Central memory CD8-positive, alpha-beta T cell (primary cell): ENCODE measurements at regions not wholly inside any gene's neighbourhood (a gene's known extent, or its start where the extent isn't known, plus 50 kb on each side); places are given as distances from the start of the nearest gene placed in this dataset.
"Not testable (repeated sequence)": the region's sequence is repeated elsewhere in the genome, so short reads cannot be mapped to it uniquely, and the experiment has no call there.

Experiments used
- ATAC-seq: fragments of 150-1000 bp; cut with Tn5 transposase; replicated peaks from 2 replicates; pipeline ENCODE4 v1.10.0; 2022; ENCODE audit warnings: mild to moderate bottlenecking, moderate FRiP score, moderate number of reproducible peaks; ENCODE audit not compliant: poor library complexity, severe bottlenecking; ENCODE audit errors: extremely low read depth
- DNase-seq, 2 donors: peaks; one replicate each; pipeline ENCODE4 v3.0.0; 2021; ENCODE audit warnings: low spot score in 2 of 2
- H3K27ac Mint-ChIP-seq: one replicate; pipeline ENCODE4 v1.8.0; 2022; ENCODE audit warnings: low read depth, mild to moderate bottlenecking, moderate library complexity, mixed read lengths
- H3K27me3 Mint-ChIP-seq: one replicate; pipeline ENCODE4 v1.8.0; 2022; ENCODE audit warnings: mixed read lengths
- H3K36me3 Mint-ChIP-seq: one replicate; pipeline ENCODE4 v1.8.0; 2022; ENCODE audit warnings: mild to moderate bottlenecking, moderate library complexity, mixed read lengths; ENCODE audit not compliant: insufficient read depth
- H3K4me1 Mint-ChIP-seq: one replicate; pipeline ENCODE4 v1.8.0; 2022; ENCODE audit warnings: mixed read lengths
- H3K4me3 Mint-ChIP-seq: one replicate; pipeline ENCODE4 v1.8.0; 2022; ENCODE audit warnings: mild to moderate bottlenecking, moderate library complexity, mixed read lengths
- H3K9me3 Mint-ChIP-seq: one replicate; pipeline ENCODE4 v1.8.0; 2022; ENCODE audit warnings: mixed read lengths

- ATAC-seq, result no peak
- DNase-seq, result no peak
- no peak overlapping the region for H3K27ac Mint-ChIP-seq
- no peaks in the 10 kb centered on the region for H3K27me3 Mint-ChIP-seq
- no peaks in the 10 kb centered on the region for H3K4me1 Mint-ChIP-seq
- no peak overlapping the region for H3K4me3 Mint-ChIP-seq
- H3K36me3 Mint-ChIP-seq, result no peaks in the 10 kb centered on the region
- peaks cover 16% of the 10 kb centered on the region for H3K9me3 Mint-ChIP-seq
Measured at GRCh38 chr5:104096451-104096850, 533.9 kb upstream of the NUDT12 start.

DNA sequence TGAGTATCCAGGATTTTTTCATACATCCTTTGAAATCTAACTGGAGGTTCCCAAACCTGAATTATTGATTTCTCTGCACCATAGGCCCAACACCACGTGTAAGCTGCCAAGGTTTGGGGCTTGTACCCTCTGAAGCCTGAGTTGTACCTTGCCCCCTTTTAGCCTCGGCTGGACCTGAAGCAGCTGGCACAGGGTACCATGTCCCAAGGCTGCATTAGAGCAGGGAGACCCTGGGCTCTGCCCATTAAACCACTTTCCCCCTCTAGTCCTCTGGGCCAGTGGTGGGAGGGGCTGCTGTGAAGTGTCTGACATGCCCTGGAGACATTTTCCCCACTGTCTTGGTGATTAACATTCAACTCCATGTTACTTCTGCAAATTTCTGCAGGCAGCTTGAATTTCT, 532.9 kb upstream of the NUDT12 start:
- no peak overlapping the region for H3K4me3 Mint-ChIP-seq
- H3K27me3 Mint-ChIP-seq, result no peaks in the 10 kb centered on the region
- no peaks in the 10 kb centered on the region for H3K4me1 Mint-ChIP-seq
- no peak for ATAC-seq
- no peak for DNase-seq
- H3K27ac Mint-ChIP-seq, result no peak overlapping the region
- H3K36me3 Mint-ChIP-seq, result no peaks in the 10 kb centered on the region
- H3K9me3 Mint-ChIP-seq, result peaks cover 16% of the 10 kb centered on the region

DNA sequence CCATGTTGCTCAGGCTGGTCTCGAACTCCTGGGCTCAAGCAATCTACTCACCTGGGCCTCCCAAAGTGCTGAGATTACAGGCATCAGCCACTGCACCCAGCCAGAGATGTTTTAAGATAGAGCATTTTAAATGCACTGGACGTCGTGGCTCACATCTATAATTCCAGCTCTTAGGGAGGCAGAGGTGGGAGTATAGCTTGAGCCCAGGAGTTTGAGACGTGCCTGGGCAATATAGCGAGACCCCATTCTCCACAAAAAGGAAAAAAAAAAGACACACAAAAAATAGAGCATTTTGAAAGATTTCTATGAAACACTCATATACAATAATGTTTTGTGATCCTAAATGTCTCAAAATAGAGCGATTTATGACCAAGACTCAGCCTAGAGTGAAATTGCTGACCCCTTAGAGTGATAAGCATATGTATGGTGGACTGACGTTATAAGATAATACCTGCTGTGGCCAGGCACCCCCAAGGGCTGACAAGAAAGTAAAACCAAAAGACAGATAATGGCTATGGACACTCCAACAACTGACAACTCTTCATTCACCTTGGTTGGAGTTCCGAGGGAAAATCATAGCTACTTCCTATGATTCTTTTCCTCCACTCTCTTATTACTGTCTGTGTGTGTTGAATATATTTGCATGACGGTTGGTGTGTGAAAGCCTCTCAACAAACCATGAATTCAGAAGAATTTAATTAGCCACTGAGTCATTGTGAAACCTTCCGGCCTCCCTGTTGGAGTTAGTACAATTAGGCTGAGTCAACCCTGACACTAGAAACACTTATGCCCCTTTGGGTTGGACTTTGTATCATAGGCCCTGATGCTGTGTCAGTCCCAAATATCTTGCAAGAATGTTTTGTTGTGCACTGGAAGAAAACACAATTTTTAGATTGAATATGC, 526.5 kb upstream of the NUDT12 start:
- Mint-ChIP-seq H3K4me3 (no peak overlapping the region), H3K36me3 (no peaks in the 10 kb centered on the region), H3K9me3 (no peaks in the 10 kb centered on the region), H3K27me3 (no peaks in the 10 kb centered on the region), H3K27ac (no peak overlapping the region), H3K4me1 (no peaks in the 10 kb centered on the region)
- ATAC-seq (no peak), DNase-seq (no peak)

DNA sequence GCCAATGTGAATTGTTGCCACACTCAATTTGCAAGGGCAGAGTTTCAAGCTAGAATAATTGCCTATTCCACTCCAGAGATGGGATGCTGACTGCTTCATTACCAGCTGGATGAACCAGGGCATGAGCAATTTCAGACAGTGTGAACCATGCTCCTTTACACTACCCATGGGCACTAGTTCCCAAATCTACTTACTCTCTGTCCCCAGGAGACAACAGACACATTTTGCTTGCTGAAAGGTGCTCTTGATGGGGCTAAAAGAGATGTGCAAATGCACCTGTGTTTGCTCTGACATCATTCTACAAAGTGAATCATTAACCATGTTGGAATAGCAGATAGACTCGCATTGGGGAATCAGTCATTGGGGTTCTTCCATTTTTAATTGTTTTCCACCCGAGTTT, 522.3 kb upstream of the NUDT12 start:
- no peaks in the 10 kb centered on the region for H3K27me3 Mint-ChIP-seq
- ATAC-seq (no peak), DNase-seq (no peak)
- H3K9me3 Mint-ChIP-seq, result peaks cover 12% of the 10 kb centered on the region
- H3K27ac Mint-ChIP-seq, result no peak overlapping the region
- no peaks in the 10 kb centered on the region for H3K4me1 Mint-ChIP-seq
- H3K36me3 Mint-ChIP-seq, result no peaks in the 10 kb centered on the region
- H3K4me3 Mint-ChIP-seq, result no peak overlapping the region

GRCh38 chr5:104082754-104083153, 520.2 kb upstream of the NUDT12 start:
- H3K9me3 Mint-ChIP-seq, result peaks cover 12% of the 10 kb centered on the region
- ATAC-seq (no peak), DNase-seq (no peak)
- no peak overlapping the region for H3K27ac Mint-ChIP-seq
- no peaks in the 10 kb centered on the region for H3K36me3 Mint-ChIP-seq
- no peaks in the 10 kb centered on the region for H3K27me3 Mint-ChIP-seq
- H3K4me3 Mint-ChIP-seq, result no peak overlapping the region
- H3K4me1 Mint-ChIP-seq, result no peaks in the 10 kb centered on the region

DNA sequence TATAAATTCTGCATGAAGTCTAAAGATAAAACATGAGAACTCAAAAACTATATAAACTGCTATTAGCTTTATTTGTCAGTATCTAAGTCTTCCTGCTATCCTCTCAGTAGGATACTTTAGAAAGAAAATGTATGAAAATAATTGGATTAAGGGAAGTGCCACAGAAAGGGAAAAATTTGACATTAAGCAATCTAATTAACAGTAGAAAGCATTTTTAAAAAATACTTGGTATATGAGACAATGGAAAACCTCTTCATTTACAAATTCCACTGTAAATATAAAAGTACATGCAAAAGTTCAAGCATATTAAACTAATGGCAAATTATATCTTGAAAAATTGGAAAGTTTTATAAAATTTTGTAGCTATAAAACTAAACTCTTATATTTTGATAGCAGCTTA, 518.6 kb upstream of the NUDT12 start:
- no peak overlapping the region for H3K27ac Mint-ChIP-seq
- peaks cover 12% of the 10 kb centered on the region for H3K9me3 Mint-ChIP-seq
- H3K27me3 Mint-ChIP-seq, result no peaks in the 10 kb centered on the region
- DNase-seq (no peak), ATAC-seq (no peak)
- no peaks in the 10 kb centered on the region for H3K4me1 Mint-ChIP-seq
- H3K36me3 Mint-ChIP-seq, result no peaks in the 10 kb centered on the region
- no peak overlapping the region for H3K4me3 Mint-ChIP-seq

- Mint-ChIP-seq H3K36me3 (no peaks in the 10 kb centered on the region), H3K27ac (no peak overlapping the region), H3K27me3 (no peaks in the 10 kb centered on the region), H3K4me1 (no peaks in the 10 kb centered on the region), H3K4me3 (no peak overlapping the region), H3K9me3 (peaks cover 12% of the 10 kb centered on the region)
- DNase-seq (no peak), ATAC-seq (no peak)
Measured at GRCh38 chr5:104080646-104081175, 518.1 kb upstream of the NUDT12 start.

DNA sequence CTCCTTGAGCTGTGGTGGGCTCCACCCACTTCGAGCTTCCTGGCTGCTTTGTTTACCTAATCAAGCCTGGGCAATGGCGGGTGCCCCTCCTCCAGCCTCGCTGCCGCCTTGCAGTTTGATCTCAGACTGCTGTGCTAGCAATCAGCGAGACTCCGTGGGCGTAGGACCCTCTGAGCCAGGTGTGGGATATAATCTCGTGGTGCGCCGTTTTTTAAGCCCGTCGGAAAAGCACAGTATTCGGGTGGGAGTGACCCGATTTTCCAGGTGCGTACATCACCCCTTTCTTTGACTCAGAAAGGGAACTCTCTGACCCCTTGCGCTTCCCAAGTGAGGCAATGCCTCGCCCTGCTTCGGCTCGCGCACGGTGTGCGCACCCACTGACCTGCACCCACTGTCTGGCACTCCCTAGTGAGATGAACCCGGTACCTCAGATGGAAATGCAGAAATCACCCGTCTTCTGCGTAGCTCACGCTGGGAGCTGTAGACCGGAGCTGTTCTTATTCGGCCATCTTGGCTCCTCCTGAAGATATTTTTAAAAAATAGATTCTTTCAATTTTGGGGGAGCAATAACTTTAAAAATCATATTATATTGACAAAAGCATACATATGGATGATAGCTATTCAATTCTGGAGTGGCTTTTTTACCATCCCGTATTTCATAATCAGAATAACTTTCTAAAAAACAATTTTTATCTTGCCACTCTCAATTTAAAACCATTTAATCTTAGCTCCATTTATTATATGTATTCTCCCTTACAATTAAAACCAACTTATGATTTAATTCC, 517.5 kb upstream of the NUDT12 start:
- not testable (repeated sequence) for DNase-seq, H3K27ac Mint-ChIP-seq, ATAC-seq, H3K4me3 Mint-ChIP-seq, H3K27me3 Mint-ChIP-seq, H3K36me3 Mint-ChIP-seq, H3K4me1 Mint-ChIP-seq
- H3K9me3 Mint-ChIP-seq, result peaks cover 12% of the 10 kb centered on the region

DNA sequence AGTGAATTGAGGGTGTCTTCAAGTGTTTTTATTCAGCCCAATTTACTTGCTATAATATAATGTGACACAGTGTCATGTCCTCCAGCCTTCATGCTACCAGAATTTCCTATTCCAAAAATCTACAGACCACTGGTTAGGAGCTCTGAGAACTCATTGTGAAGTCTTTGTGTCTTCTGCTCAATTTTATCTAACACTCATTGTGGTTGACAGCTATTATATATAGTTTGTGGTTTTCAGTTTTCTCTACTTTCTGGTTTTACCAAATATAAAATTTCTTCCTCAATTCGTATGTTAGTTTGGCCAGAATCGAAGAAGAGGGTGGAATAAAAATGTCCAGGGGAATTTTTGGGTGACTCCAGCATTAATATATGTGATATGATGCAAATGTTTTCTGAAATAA, 509.3 kb upstream of the NUDT12 start:
- H3K4me1 Mint-ChIP-seq, result no peaks in the 10 kb centered on the region
- peaks cover 7% of the 10 kb centered on the region for H3K9me3 Mint-ChIP-seq
- no peak overlapping the region for H3K4me3 Mint-ChIP-seq

GRCh38 chr5:104062621-104063377, 500.2 kb upstream of the NUDT12 start:
- Mint-ChIP-seq H3K27ac (no peak overlapping the region), H3K4me1 (no peaks in the 10 kb centered on the region), H3K4me3 (no peak overlapping the region), H3K36me3 (no peaks in the 10 kb centered on the region), H3K9me3 (peaks cover 10% of the 10 kb centered on the region), H3K27me3 (no peaks in the 10 kb centered on the region)
- ATAC-seq (no peak), DNase-seq (no peak)

More for the DNA sequence above, 509.3 kb upstream of the NUDT12 start:
- Mint-ChIP-seq H3K27ac (no peak overlapping the region), H3K36me3 (no peaks in the 10 kb centered on the region), H3K27me3 (no peaks in the 10 kb centered on the region)
- no peak for DNase-seq
- no peak for ATAC-seq

GRCh38 chr5:104061707-104062106, 499.1 kb upstream of the NUDT12 start:
- H3K27ac Mint-ChIP-seq, result no peak overlapping the region
- H3K9me3 Mint-ChIP-seq, result peaks cover 10% of the 10 kb centered on the region
- H3K4me3 Mint-ChIP-seq, result no peak overlapping the region
- H3K36me3 Mint-ChIP-seq, result no peaks in the 10 kb centered on the region
- H3K4me1 Mint-ChIP-seq, result no peaks in the 10 kb centered on the region
- H3K27me3 Mint-ChIP-seq, result no peaks in the 10 kb centered on the region
- ATAC-seq (no peak), DNase-seq (no peak)

DNA sequence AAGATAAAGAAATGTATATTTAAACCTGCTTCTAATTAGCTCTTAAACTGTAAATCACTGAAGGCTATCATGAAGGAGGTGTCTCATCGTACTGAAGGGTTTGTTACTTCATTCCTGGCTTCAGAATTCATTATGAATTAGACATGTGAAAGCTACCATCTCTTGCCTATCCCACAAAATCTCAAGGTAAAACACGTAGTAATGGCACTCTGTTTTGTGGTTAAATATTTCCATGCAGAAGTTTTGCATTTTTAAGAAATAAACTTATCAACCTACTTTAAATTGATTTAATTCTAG, 490.7 kb upstream of the NUDT12 start:
- H3K4me3 Mint-ChIP-seq, result no peak overlapping the region
- ATAC-seq, result no peak
- peaks cover 19% of the 10 kb centered on the region for H3K9me3 Mint-ChIP-seq
- no peaks in the 10 kb centered on the region for H3K4me1 Mint-ChIP-seq
- H3K27ac Mint-ChIP-seq, result no peak overlapping the region
- H3K36me3 Mint-ChIP-seq, result no peaks in the 10 kb centered on the region
- DNase-seq, result no peak
- no peaks in the 10 kb centered on the region for H3K27me3 Mint-ChIP-seq
